Upper lobe of left lung (tissue), 6 donors: ENCODE measurements at regions not wholly inside any gene's neighbourhood (a gene's known extent, or its start where the extent isn't known, plus 50 kb on each side); places are given as distances from the start of the nearest gene placed in this dataset.

ENCODE experiments used
- ATAC-seq, 2 donors: fragments of 200-7000 bp; cut with Tn5 transposase; one replicate each; pipeline ENCODE4 v1.9.1; 2022; ENCODE audit warnings: mild to moderate bottlenecking in 2 of 2, moderate library complexity in 2 of 2; ENCODE audit not compliant: low FRiP score in 2 of 2
- DNase-seq, 2 donors: peaks; one replicate each; pipeline ENCODE4 v3.0.0-alpha.2; 2019 to 2020
- H3K27ac ChIP-seq, 4 donors: fragments of 200-600 bp; sonication (generic); one replicate each; pipeline ENCODE4 v1.5.1; 2016 to 2019
- H3K27me3 ChIP-seq, 4 donors: fragments of 200-600 bp; sonication (generic); one replicate each; pipeline ENCODE4 v1.5.1; 2017 to 2019
- H3K36me3 ChIP-seq, 4 donors: fragments of 200-600 bp; sonication (generic); one replicate each; pipeline ENCODE4 v1.5.1; 2016 to 2019
- H3K4me1 ChIP-seq, 4 donors: fragments of 200-600 bp; sonication (generic); one replicate each; pipeline ENCODE4 v1.5.1; 2018 to 2019
- H3K4me3 ChIP-seq, 4 donors: fragments of 200-600 bp; sonication (generic); one replicate each; pipeline ENCODE4 v1.5.1; 2017 to 2019; ENCODE audit warnings: mild to moderate bottlenecking in 2 of 4, moderate library complexity in 1 of 4
- H3K9me3 ChIP-seq, 4 donors: fragments of 200-600 bp; sonication (generic); one replicate each; pipeline ENCODE4 v1.5.1; 2018 to 2019
- CTCF ChIP-seq, 6 experiments: fragments of 450-650 bp in 4 of 6; fragments of 200-600 bp in 2 of 6; sonication (generic) in 2 of 6; IDR thresholded peaks; one replicate each; pipeline ENCODE4 v1.5.1; 2016 to 2019; ENCODE audit warnings: antibody characterized with exemption in 6 of 6
- EP300 ChIP-seq, 4 donors: sonication (generic); formaldehyde crosslinking; IDR thresholded peaks; one replicate each; pipeline ENCODE4 v1.5.1; 2017; ENCODE audit warnings: antibody characterized with exemption in 4 of 4, control low read depth in 2 of 4
- POLR2A ChIP-seq, 4 donors: fragments of 450-650 bp; IDR thresholded peaks; one replicate each; pipeline ENCODE4 v1.5.1; 2016 to 2017; ENCODE audit warnings: antibody characterized with exemption in 4 of 4, mild to moderate bottlenecking in 2 of 4
- POLR2AphosphoS5 ChIP-seq, 2 donors: sonication (generic); formaldehyde crosslinking; IDR thresholded peaks; one replicate each; pipeline ENCODE4 v1.5.1; 2017; ENCODE audit warnings: antibody characterized with exemption in 2 of 2
- WGBS, 2 donors: methylation state at CpG; one replicate each; pipeline ENCODE4 v1.1.5; 2017 to 2018; 5-methylcytosine and 5-hydroxymethylcytosine counted together
- donor health status: DM: no; HTN: no; CAD: no; lungs with moderate emphysema.
- donor health status: DM: no; HTN: yes; CAD: no; lungs with severe emphysema.

GRCh38 chr5:29518176-29518575 is 1675.3 kb upstream of the CDH6 start:
- no peak overlapping the region for H3K4me3 ChIP-seq
- TF ChIP-seq EP300 (IDR thresholded peaks at IDR 0.05) (no peak), POLR2A (IDR thresholded peaks at IDR 0.05) (no peak), POLR2AphosphoS5 (IDR thresholded peaks at IDR 0.05) (no peak), CTCF (IDR thresholded peaks at IDR 0.05) (no peak)
- 42 to 45% methylated on average over 2 of the region's 2 CpGs for WGBS, 2 donors

DNA sequence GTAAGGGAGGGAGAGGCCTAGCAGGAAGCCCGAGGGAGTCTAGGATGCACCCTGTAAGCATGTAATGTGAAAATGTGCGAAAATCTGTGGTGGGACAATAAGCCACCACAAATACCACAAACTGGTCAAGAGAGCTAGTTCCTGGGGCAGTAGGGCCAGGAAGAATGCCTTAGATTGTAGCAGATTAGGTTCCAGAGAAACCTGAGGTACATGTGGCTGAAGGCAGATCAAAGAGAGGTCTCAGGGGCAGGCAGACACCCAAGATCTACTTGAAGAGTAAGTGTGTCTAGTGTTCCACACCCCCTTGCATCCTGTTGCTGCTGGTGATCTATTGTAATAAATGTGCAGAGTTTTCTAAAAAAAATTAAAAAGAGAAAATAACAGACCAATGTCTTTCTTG is 1677.3 kb upstream of the CDH6 start:
- Histone ChIP-seq H3K27me3 (no peaks in the 10 kb centered on the region), H3K4me1 (no peaks in the 10 kb centered on the region), H3K4me3 (no peak overlapping the region), H3K27ac (no peak overlapping the region), H3K9me3 (no peaks in the 10 kb centered on the region), H3K36me3 (no peaks in the 10 kb centered on the region)
- WGBS, 2 donors, result 72 to 91% methylated on average over 2 of the region's 2 CpGs
- DNase-seq (no peak), ATAC-seq (no peak)
- no peak for TF ChIP-seq POLR2A (IDR thresholded peaks at IDR 0.05)

More at GRCh38 chr5:29518176-29518575, 1675.3 kb upstream of the CDH6 start:
- Histone ChIP-seq H3K9me3 (no peaks in the 10 kb centered on the region), H3K4me1 (no peaks in the 10 kb centered on the region), H3K27me3 (no peaks in the 10 kb centered on the region), H3K27ac (no peak overlapping the region), H3K36me3 (no peaks in the 10 kb centered on the region)
- ATAC-seq (no peak), DNase-seq (no peak)

DNA sequence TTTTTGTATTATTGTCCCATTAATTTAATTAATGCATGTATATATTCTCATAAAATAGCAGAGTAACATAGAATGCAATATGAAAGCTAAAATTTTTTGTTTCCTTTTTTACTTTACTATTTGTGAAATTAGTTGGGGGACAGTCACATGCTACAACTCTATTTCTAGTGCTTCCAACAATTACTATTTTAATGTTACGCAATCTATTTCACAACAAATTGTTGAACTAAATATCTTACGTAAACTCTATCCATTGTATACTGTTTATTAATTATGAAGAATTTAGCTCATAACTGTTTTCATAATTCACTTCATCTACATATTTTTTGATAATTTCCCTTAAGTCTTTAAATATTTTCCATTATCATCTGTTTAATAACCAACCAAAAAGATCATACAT is 1685.4 kb upstream of the CDH6 start:
- Histone ChIP-seq H3K27me3 (no peaks in the 10 kb centered on the region), H3K36me3 (no peaks in the 10 kb centered on the region), H3K27ac (no peak overlapping the region), H3K4me1 (no peaks in the 10 kb centered on the region), H3K4me3 (no peak overlapping the region), H3K9me3 (no peaks in the 10 kb centered on the region)
- TF ChIP-seq POLR2AphosphoS5 (IDR thresholded peaks at IDR 0.05) (no peak), EP300 (IDR thresholded peaks at IDR 0.05) (no peak), POLR2A (IDR thresholded peaks at IDR 0.05) (no peak), CTCF (IDR thresholded peaks at IDR 0.05) (no peak)
- ATAC-seq (no peak), DNase-seq (no peak)
- WGBS, 2 donors, result 72 to 91% methylated on average over 2 of the region's 2 CpGs

GRCh38 chr5:29504411-29504810 is 1689.1 kb upstream of the CDH6 start:
- H3K27ac ChIP-seq, result no peak overlapping the region
- 0 to 87% methylated on average over 1 of the region's 1 CpG for WGBS, 2 donors
- TF ChIP-seq POLR2A (IDR thresholded peaks at IDR 0.05) (no peak), POLR2AphosphoS5 (IDR thresholded peaks at IDR 0.05) (no peak), CTCF (IDR thresholded peaks at IDR 0.05) (no peak), EP300 (IDR thresholded peaks at IDR 0.05) (no peak)
- H3K36me3 ChIP-seq, result no peaks in the 10 kb centered on the region
- peaks cover 0 to 2% (median 0%) of the 10 kb centered on the region in 4 donors for H3K9me3 ChIP-seq
- no peaks in the 10 kb centered on the region for H3K4me1 ChIP-seq
- H3K27me3 ChIP-seq, result no peaks in the 10 kb centered on the region
- ATAC-seq (no peak), DNase-seq (no peak)
- H3K4me3 ChIP-seq, result no peak overlapping the region

- Histone ChIP-seq H3K27ac (no peak overlapping the region), H3K4me3 (no peak overlapping the region), H3K9me3 (peaks cover 0 to 23% (median 4%) of the 10 kb centered on the region in 4 donors), H3K4me1 (no peaks in the 10 kb centered on the region), H3K27me3 (no peaks in the 10 kb centered on the region), H3K36me3 (no peaks in the 10 kb centered on the region)
- ATAC-seq, result no peak
- 43 to 85% methylated on average over 2 to 4 of the region's 4 CpGs for WGBS, 2 donors
- no peak for DNase-seq
- no peak for TF ChIP-seq POLR2A (IDR thresholded peaks at IDR 0.05)
Measured at GRCh38 chr5:29498860-29499259, 1694.6 kb upstream of the CDH6 start.

GRCh38 chr5:29498412-29498811 is 1695.1 kb upstream of the CDH6 start:
- peaks cover 0 to 23% (median 5%) of the 10 kb centered on the region in 4 donors for H3K9me3 ChIP-seq
- 85% methylated on average over 2 of the region's 2 CpGs; no CpG with 5 or more reads in 1 of the 2 donors for WGBS, 2 donors

More at GRCh38 chr5:29498412-29498811, 1695.1 kb upstream of the CDH6 start:
- DNase-seq, result peak in 1 of 2 donors; percentile 1
- ATAC-seq, result no peak
- H3K36me3 ChIP-seq, result no peaks in the 10 kb centered on the region
- H3K4me3 ChIP-seq, result no peak overlapping the region
- no peaks in the 10 kb centered on the region for H3K4me1 ChIP-seq
- H3K27me3 ChIP-seq, result no peaks in the 10 kb centered on the region
- H3K27ac ChIP-seq, result no peak overlapping the region
- TF ChIP-seq EP300 (IDR thresholded peaks at IDR 0.05) (no peak), POLR2A (IDR thresholded peaks at IDR 0.05) (no peak), CTCF (IDR thresholded peaks at IDR 0.05) (no peak), POLR2AphosphoS5 (IDR thresholded peaks at IDR 0.05) (no peak)
